ENCODE measurements at regions not wholly inside any gene's neighbourhood (a gene's known extent, or its start where the extent isn't known, plus 50 kb on each side); places are given as distances from the start of the nearest gene placed in this dataset.
"Not testable (repeated sequence)": the region's sequence is repeated elsewhere in the genome, so short reads cannot be mapped to it uniquely, and the experiment has no call there.

- no peak for ATAC-seq
- intact Hi-C loops (cut with DNase I), result no loop called here
- no peak for DNase-seq (ENCODE audit: missing footprints)
Observed at GRCh38 chr4:151459375-151459774, 50.4 kb downstream of the FHIP1A start.

- ATAC-seq (no peak), DNase-seq (ENCODE audit: missing footprints) (no peak)
- intact Hi-C loops (cut with DNase I), result no loop called here
Observed at GRCh38 chr4:151460434-151460833, 51.5 kb downstream of the FHIP1A start.

- intact Hi-C loops (cut with DNase I), result no loop called here
- no peak for ATAC-seq
- DNase-seq (ENCODE audit: missing footprints), result no peak
Observed at GRCh38 chr4:151462554-151462953, 53.6 kb downstream of the FHIP1A start.

GRCh38 chr4:151468715-151469696, 60.0 kb downstream of the FHIP1A start:
- intact Hi-C loops (cut with DNase I), result no loop called here
- ATAC-seq (no peak), DNase-seq (ENCODE audit: missing footprints) (no peak)

- DNase-seq (ENCODE audit: missing footprints) (no peak), ATAC-seq (no peak)
- intact Hi-C loops (cut with DNase I), result no loop called here
Observed at GRCh38 chr4:151469970-151470369, 61.0 kb downstream of the FHIP1A start.

GRCh38 chr4:151471728-151472127, 62.8 kb downstream of the FHIP1A start:
- intact Hi-C loops (cut with DNase I), result no loop called here
- no peak for DNase-seq (ENCODE audit: missing footprints)
- no peak for ATAC-seq

- ATAC-seq, result no peak
- intact Hi-C loops (cut with DNase I), result no loop called here
- DNase-seq (ENCODE audit: missing footprints), result no peak
Observed at GRCh38 chr4:151472297-151472696, 63.3 kb downstream of the FHIP1A start.

GRCh38 chr4:151472711-151473110, 63.7 kb downstream of the FHIP1A start:
- intact Hi-C loops (cut with DNase I), result no loop called here
- DNase-seq (ENCODE audit: missing footprints) (no peak), ATAC-seq (no peak)

- intact Hi-C loops (cut with DNase I), result no loop called here
- DNase-seq (ENCODE audit: missing footprints) (no peak), ATAC-seq (no peak)
Observed at GRCh38 chr4:151473521-151474097, 64.6 kb downstream of the FHIP1A start.

- ATAC-seq (no peak), DNase-seq (ENCODE audit: missing footprints) (no peak)
- intact Hi-C loops (cut with DNase I), result no loop called here
Observed at GRCh38 chr4:151475035-151475714, 66.2 kb downstream of the FHIP1A start.

GRCh38 chr4:151481813-151482212, 72.8 kb downstream of the FHIP1A start:
- ATAC-seq (no peak), DNase-seq (ENCODE audit: missing footprints) (no peak)
- intact Hi-C loops (cut with DNase I), result no loop called here

- ATAC-seq (no peak), DNase-seq (ENCODE audit: missing footprints) (no peak)
- intact Hi-C loops (cut with DNase I), result no loop called here
Observed at GRCh38 chr4:151484396-151485102, 75.6 kb downstream of the FHIP1A start.

- DNase-seq (ENCODE audit: missing footprints) (no peak), ATAC-seq (no peak)
- intact Hi-C loops (cut with DNase I), result no loop called here
Observed at GRCh38 chr4:151485541-151486131, 76.7 kb downstream of the FHIP1A start.

GRCh38 chr4:151486168-151486567, 77.2 kb downstream of the FHIP1A start:
- ATAC-seq (no peak), DNase-seq (ENCODE audit: missing footprints) (no peak)
- intact Hi-C loops (cut with DNase I), result no loop called here

- ATAC-seq, result no peak
- intact Hi-C loops (cut with DNase I), result no loop called here
- no peak for DNase-seq (ENCODE audit: missing footprints)
Observed at GRCh38 chr4:151488968-151489367, 80.0 kb downstream of the FHIP1A start.

- no peak for DNase-seq (ENCODE audit: missing footprints)
- intact Hi-C loops (cut with DNase I), result no loop called here
- peak; percentile 42 for ATAC-seq
Observed at GRCh38 chr4:151489462-151490203, 80.7 kb downstream of the FHIP1A start.

- ATAC-seq; intact Hi-C loops (cut with DNase I); DNase-seq (ENCODE audit: missing footprints): not testable (repeated sequence)
Observed at GRCh38 chr4:151495612-151496011, 86.6 kb downstream of the FHIP1A start.

- intact Hi-C loops (cut with DNase I); DNase-seq (ENCODE audit: missing footprints); ATAC-seq: not testable (repeated sequence)
Observed at GRCh38 chr4:151511548-151511947, 102.6 kb downstream of the FHIP1A start.

All from Right ventricle myocardium inferior (tissue), 1 donor.